ENCODE measurements at regions not wholly inside any gene's neighbourhood (a gene's known extent, or its start where the extent isn't known, plus 50 kb on each side); places are given as distances from the start of the nearest gene placed in this dataset.

- no peak for DNase-seq
These were observed 105.4 kb upstream of the MED13L start for GRCh38 chr12:116382686-116383530.

GRCh38 chr12:116384175-116384574, 106.7 kb upstream of the MED13L start:
- DNase-seq, result no peak

GRCh38 chr12:116384691-116385485, 107.4 kb upstream of the MED13L start:
- peak; percentile 86 for DNase-seq

- peak; percentile 90 for DNase-seq
These were observed 108.2 kb upstream of the MED13L start for GRCh38 chr12:116385486-116386217.

GRCh38 chr12:116389326-116389725, 111.8 kb upstream of the MED13L start:
- no peak for DNase-seq

- no peak for DNase-seq
These were observed 112.5 kb upstream of the MED13L start for GRCh38 chr12:116389990-116390389.

- DNase-seq, result no peak
These were observed 113.2 kb upstream of the MED13L start for GRCh38 chr12:116390401-116391335.

GRCh38 chr12:116391501-116391900, 114.0 kb upstream of the MED13L start:
- DNase-seq, result no peak

GRCh38 chr12:116392061-116392460, 114.6 kb upstream of the MED13L start:
- no peak for DNase-seq

GRCh38 chr12:116393255-116393654, 115.8 kb upstream of the MED13L start:
- DNase-seq, result no peak

- no peak for DNase-seq
These were observed 116.6 kb upstream of the MED13L start for GRCh38 chr12:116393859-116394650.

GRCh38 chr12:116395396-116395795, 117.9 kb upstream of the MED13L start:
- peak; percentile 36 for DNase-seq

GRCh38 chr12:116397148-116397547, 119.7 kb upstream of the MED13L start:
- no peak for DNase-seq

- DNase-seq, result no peak
These were observed 120.7 kb upstream of the MED13L start for GRCh38 chr12:116398193-116398592.

- DNase-seq, result no peak
These were observed 121.6 kb upstream of the MED13L start for GRCh38 chr12:116399055-116399454.

GRCh38 chr12:116400636-116401372, 123.3 kb upstream of the MED13L start:
- peak; percentile 66 for DNase-seq

- DNase-seq, result no peak
These were observed 124.1 kb upstream of the MED13L start for GRCh38 chr12:116401565-116401964.

GRCh38 chr12:116402163-116402939, 124.9 kb upstream of the MED13L start:
- DNase-seq, result no peak

- DNase-seq, result no peak
These were observed 126.1 kb upstream of the MED13L start for GRCh38 chr12:116403546-116403945.

- DNase-seq, result no peak
These were observed 126.8 kb upstream of the MED13L start for GRCh38 chr12:116404247-116404646.

Measured in OCI-M1 (cell line).